ENCODE measurements at regions not wholly inside any gene's neighbourhood (a gene's known extent, or its start where the extent isn't known, plus 50 kb on each side); places are given as distances from the start of the nearest gene placed in this dataset.

GRCh38 chr4:175451238-175451965 is 360.7 kb downstream of the GPM6A start:
- no peak for DNase-seq

- DNase-seq, result no peak
Measured at GRCh38 chr4:175453456-175453855, 358.6 kb downstream of the GPM6A start.

- no peak for DNase-seq
Measured at GRCh38 chr4:175456131-175456530, 355.9 kb downstream of the GPM6A start.

- DNase-seq, result no peak
Measured at GRCh38 chr4:175457956-175458355, 354.1 kb downstream of the GPM6A start.

- no peak for DNase-seq
Measured at GRCh38 chr4:175459571-175459970, 352.5 kb downstream of the GPM6A start.

GRCh38 chr4:175460414-175460813 is 351.6 kb downstream of the GPM6A start:
- no peak for DNase-seq

GRCh38 chr4:175469514-175469913 is 342.6 kb downstream of the GPM6A start:
- DNase-seq, result no peak

DNA sequence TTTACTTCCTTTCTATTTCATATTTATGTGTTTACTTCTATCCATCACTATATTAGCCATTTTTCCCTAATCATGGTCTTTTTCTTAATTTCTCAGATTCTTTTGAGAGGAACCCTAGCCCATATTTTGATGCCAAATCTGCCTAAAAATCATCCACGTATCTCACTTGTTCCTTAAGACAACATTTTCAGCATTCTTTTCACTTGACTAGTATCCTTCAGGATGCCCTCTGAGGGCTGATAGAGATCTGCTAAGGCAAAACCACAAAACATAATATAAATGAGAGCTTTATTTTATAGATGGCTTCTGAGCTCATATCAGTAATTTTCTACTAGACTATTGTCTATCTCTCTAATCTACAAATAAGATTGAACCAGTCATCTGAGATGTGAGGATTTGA is 341.9 kb downstream of the GPM6A start:
- no peak for DNase-seq

DNA sequence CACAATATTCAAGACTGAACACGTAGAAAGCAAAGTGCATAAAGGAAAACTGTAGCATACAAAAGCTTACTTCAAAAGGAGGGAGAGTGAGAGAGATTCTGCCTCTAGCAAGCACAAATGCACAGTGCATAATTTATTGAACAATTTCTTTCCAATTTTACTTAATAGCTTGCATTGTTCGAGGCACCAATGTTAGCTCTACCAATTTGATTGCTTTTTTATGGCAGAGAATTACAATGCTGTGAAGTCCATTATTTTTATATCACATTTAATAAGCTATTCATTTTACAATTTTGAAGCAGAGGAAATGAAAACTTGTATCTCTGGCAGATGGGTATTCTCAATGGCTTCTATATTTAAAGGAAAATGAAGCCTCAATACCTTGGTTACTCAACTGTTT is 331.7 kb downstream of the GPM6A start:
- DNase-seq, result no peak

- no peak for DNase-seq
Measured at GRCh38 chr4:175499735-175500352, 312.2 kb downstream of the GPM6A start.

- DNase-seq, result no peak
Measured at GRCh38 chr4:175504318-175504717, 307.7 kb downstream of the GPM6A start.

DNA sequence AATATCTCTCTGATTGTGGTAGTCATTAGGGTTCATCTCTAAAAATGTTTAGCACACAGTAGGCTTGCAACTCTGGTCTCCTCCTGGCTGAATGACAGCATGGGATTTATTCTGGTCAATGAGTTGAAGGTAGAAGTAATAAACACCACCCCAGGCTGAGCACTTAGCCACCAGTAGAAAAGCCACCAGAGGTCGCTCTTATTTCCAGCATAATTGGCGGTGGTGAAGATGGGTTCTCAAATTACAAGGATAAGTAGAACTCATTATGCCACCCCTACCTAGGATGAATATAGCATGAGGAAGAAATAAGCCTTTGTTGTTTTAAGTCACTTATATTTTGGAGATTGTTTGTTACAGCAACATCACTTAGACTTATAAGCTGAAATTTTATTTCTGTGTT is 302.7 kb downstream of the GPM6A start:
- no peak for DNase-seq

GRCh38 chr4:175511861-175512260 is 300.2 kb downstream of the GPM6A start:
- no peak for DNase-seq

DNA sequence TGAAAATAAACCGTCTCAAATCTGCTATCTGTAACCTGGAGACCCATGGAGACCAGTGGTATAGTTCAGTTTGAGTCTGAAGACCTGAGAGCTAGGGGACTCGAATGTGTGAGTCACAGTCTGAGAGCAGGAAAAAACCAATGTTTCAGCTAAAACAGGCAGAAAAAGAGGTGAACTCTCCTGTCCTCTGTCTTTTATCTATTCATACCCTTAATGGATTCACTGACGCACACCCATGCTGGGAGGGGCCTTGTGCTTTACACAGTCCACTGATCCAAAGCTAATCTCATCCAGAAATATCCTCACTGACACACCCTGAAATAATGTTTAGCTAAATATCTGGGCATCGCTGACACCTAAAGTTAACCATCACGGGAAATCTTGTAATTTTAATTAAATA is 297.9 kb downstream of the GPM6A start:
- no peak for DNase-seq

DNA sequence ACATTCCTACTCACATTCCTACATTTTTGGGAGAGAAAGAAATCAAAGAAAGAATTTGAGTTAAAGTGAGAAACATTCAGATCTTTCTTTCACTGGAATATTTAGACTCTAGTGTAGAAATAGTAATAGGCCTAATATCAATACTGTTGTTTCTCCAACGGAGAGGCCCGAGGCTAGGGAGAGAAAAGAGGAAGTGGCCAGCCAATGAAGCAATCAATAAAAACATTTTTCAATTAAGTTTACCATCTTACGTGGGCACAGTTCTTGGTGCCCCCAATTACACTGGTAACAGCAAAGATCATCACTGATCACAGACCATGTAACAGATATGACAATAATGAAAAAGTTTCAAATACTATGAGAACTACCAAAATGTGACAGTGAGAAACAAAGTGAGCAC is 281.4 kb downstream of the GPM6A start:
- DNase-seq, result no peak

GRCh38 chr4:175531405-175532091 is 280.5 kb downstream of the GPM6A start:
- DNase-seq, result no peak

- DNase-seq, result peak; percentile 49
Measured at GRCh38 chr4:175536852-175537453, 275.1 kb downstream of the GPM6A start.

DNA sequence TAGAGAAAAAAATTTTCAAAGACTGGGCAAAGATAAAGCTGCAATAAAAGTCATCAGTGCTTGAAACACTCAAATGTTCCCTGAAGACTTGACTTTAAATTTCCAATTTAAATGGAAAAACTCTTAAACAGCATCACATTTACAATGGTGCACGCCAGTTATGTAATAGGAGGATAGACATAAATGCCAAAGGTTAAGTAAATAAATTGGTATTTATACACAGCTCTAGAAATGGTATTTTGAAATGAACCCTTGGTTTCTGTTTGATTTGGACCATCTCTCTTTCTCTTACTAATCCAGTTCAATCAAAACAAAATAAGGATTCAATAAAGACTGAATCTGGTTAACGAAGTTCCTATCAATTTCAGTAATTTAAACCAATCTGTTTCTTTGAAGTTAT is 272.6 kb downstream of the GPM6A start:
- DNase-seq, result no peak

GRCh38 chr4:175540151-175540550 is 271.9 kb downstream of the GPM6A start:
- DNase-seq, result no peak

- no peak for DNase-seq
Measured at GRCh38 chr4:175540732-175541131, 271.3 kb downstream of the GPM6A start.

GRCh38 chr4:175542786-175543185 is 269.3 kb downstream of the GPM6A start:
- DNase-seq, result peak; percentile 42

DNA sequence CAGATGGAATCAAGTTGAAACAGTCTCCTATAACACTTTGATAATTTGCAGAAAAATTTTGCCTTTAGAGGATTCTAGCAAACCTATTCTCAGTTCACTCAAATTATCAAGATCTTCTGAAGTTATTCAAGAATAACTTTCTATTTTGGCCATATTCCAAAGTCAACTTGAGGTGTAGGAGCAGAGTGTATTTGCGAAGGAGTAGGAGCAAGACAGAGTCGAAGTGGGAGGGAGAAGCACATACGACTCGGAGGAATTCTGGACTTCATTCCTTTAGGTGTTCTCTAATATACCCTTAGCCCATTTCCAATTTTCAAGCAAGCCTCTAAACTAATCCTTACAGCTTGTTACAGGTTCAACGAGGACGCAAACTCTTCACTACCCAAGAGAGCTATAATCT is 252.9 kb downstream of the GPM6A start:
- DNase-seq, result no peak

GRCh38 chr4:175559526-175559925 is 252.5 kb downstream of the GPM6A start:
- DNase-seq, result no peak

- peak; percentile 19 for DNase-seq
Measured at GRCh38 chr4:175560604-175561003, 251.5 kb downstream of the GPM6A start.

Measured in NCI-H1092 (cell line).